B cell (primary cell): ENCODE measurements at regions not wholly inside any gene's neighbourhood (a gene's known extent, or its start where the extent isn't known, plus 50 kb on each side); places are given as distances from the start of the nearest gene placed in this dataset.

ENCODE experiments used
- ATAC-seq: fragments of 200-7000 bp; cut with Tn5 transposase; one replicate; pipeline ENCODE4 v1.10.0; 2021; ENCODE audit warnings: low read depth, mild to moderate bottlenecking, moderate number of reproducible peaks, moderate library complexity
- CTCF ChIA-PET: fragments of 350-600 bp; sonication (Branson Sonifier 250); formaldehyde crosslinking; loops from one replicate; lab custom pipeline; 2021; ENCODE audit warnings: antibody characterized with exemption, inconsistent platforms; lab: Charles Lee
- POLR2A ChIA-PET: fragments of 350-600 bp; sonication (Branson Sonifier 250); formaldehyde crosslinking; loops from one replicate; lab custom pipeline; 2021; ENCODE audit warnings: antibody characterized with exemption; lab: Charles Lee
- DNase-seq: peaks from one replicate; pipeline ENCODE4 v3.0.0; 2013
- H2AFZ ChIP-seq: 2 replicates; pipeline ENCODE4 v1.6.1; 2012; ENCODE audit warnings: mild to moderate bottlenecking, low read depth, low read length; ENCODE audit not compliant: insufficient read depth, poor library complexity, severe bottlenecking
- H3K27ac ChIP-seq, 2 donors: 1 replicate in 1 of 2; 2 replicates in 1 of 2; pipeline ENCODE4 v1.5.1; 2012 to 2013; ENCODE audit warnings: low read length in 2 of 2, mild to moderate bottlenecking in 2 of 2, moderate library complexity in 1 of 2
- H3K27me3 ChIP-seq, 4 experiments: fragments of 200-600 bp in 1 of 4; sonication (generic) in 1 of 4; replicated peaks in 1 of 4; 1 replicate in 2 of 4; 2 replicates in 2 of 4; pipeline versions ENCODE4 v1.6.1 to v1.7.0; 2013 to 2016; ENCODE audit warnings: low read length in 3 of 4, mild to moderate bottlenecking in 2 of 4, mixed read lengths in 1 of 4, moderate library complexity in 1 of 4; ENCODE audit not compliant: insufficient read depth in 4 of 4, control insufficient read depth in 3 of 4; ENCODE audit errors: control extremely low read depth in 1 of 4
- H3K36me3 ChIP-seq, 2 experiments: replicated peaks in 1 of 2; 1 replicate in 1 of 2; 2 replicates in 1 of 2; pipeline versions ENCODE4 v1.6.1 to v1.7.1; 2013; ENCODE audit warnings: low read length in 1 of 2; ENCODE audit not compliant: insufficient read depth in 2 of 2, control insufficient read depth in 1 of 2; ENCODE audit errors: control extremely low read depth in 1 of 2, extremely low read depth in 1 of 2
- H3K4me1 ChIP-seq, 2 donors: fragments of 200-600 bp in 1 of 2; sonication (generic) in 1 of 2; 1 replicate in 1 of 2; 2 replicates in 1 of 2; pipeline versions ENCODE4 v1.5.1 to v1.6.1; 2013 to 2017; ENCODE audit warnings: low read length in 2 of 2; ENCODE audit not compliant: control insufficient read depth in 2 of 2, insufficient read depth in 2 of 2
- H3K4me2 ChIP-seq: replicated peaks from 2 replicates; pipeline ENCODE3; 2012; ENCODE audit warnings: mild to moderate bottlenecking, low read depth, low read length; ENCODE audit not compliant: poor library complexity, severe bottlenecking
- H3K4me3 ChIP-seq, 5 experiments: fragments of 200-600 bp in 1 of 5; sonication (generic) in 1 of 5; 1 replicate in 3 of 5; 2 replicates in 2 of 5; pipeline versions ENCODE4 v1.5.1 to v1.7.0; 2011 to 2016; ENCODE audit warnings: low read length in 4 of 5, mild to moderate bottlenecking in 4 of 5, low read depth in 2 of 5, control low read depth in 1 of 5, moderate library complexity in 1 of 5; ENCODE audit not compliant: insufficient read depth in 1 of 5; ENCODE audit errors: control extremely low read depth in 1 of 5, extremely low read depth in 1 of 5
- H3K79me2 ChIP-seq: fragments of 200-600 bp; sonication (generic); one replicate; pipeline ENCODE4 v1.6.0; 2016; ENCODE audit warnings: low read length; ENCODE audit not compliant: control insufficient read depth, insufficient read depth
- H3K9ac ChIP-seq: fragments of 200-600 bp; sonication (generic); 2 replicates; pipeline ENCODE4 v1.6.1; 2017; ENCODE audit warnings: mild to moderate bottlenecking, low read length, moderate library complexity
- H3K9me3 ChIP-seq, 3 donors: one replicate each; pipeline versions ENCODE4 v1.6.1 to v1.7.1; 2013; ENCODE audit warnings: low read length in 2 of 3; ENCODE audit not compliant: control insufficient read depth in 2 of 3, insufficient read depth in 1 of 3; ENCODE audit errors: control extremely low read depth in 1 of 3
- H4K20me1 ChIP-seq: 2 replicates; pipeline ENCODE4 v1.6.0; 2012; ENCODE audit warnings: mild to moderate bottlenecking, low read length; ENCODE audit not compliant: insufficient read depth, control insufficient read depth, poor library complexity, severe bottlenecking
- H3K27ac Mint-ChIP-seq: one replicate; pipeline ENCODE4 v1.8.0; 2021; ENCODE audit warnings: mixed read lengths
- H3K27me3 Mint-ChIP-seq: one replicate; pipeline ENCODE4 v1.8.0; 2021; ENCODE audit warnings: mixed read lengths
- H3K4me1 Mint-ChIP-seq: one replicate; pipeline ENCODE4 v1.8.0; 2021; ENCODE audit warnings: mixed read lengths
- H3K4me3 Mint-ChIP-seq: one replicate; pipeline ENCODE4 v1.8.0; 2021; ENCODE audit warnings: mixed read lengths
- H3K9me3 Mint-ChIP-seq: one replicate; pipeline ENCODE4 v1.8.0; 2022; ENCODE audit warnings: mixed read lengths; ENCODE audit not compliant: insufficient read depth
- CTCF ChIP-seq: fragments of 200-600 bp; IDR thresholded peaks from one replicate; pipeline ENCODE4 v1.8.0; 2022; ENCODE audit warnings: antibody characterized with exemption, mild to moderate bottlenecking
- EZH2 ChIP-seq: IDR thresholded peaks from 2 replicates; pipeline ENCODE4 v1.6.1; 2012; ENCODE audit warnings: borderline replicate concordance, low read depth, mild to moderate bottlenecking, moderate library complexity, low read length; ENCODE audit not compliant: insufficient read depth, poor library complexity, severe bottlenecking
- WGBS: methylation state at CpG from one replicate; pipeline ENCODE4 v1.1.5; 2013; ENCODE audit warnings: missing lambda C conversion rate; ENCODE audit not compliant: insufficient coverage; 5-methylcytosine and 5-hydroxymethylcytosine counted together
- intact Hi-C: fragments of 100-400 bp; cut with micrococcal nuclease; formaldehyde crosslinking; loops from one replicate; pipeline ENCODE4 v1.10.0; 2022

GRCh38 chr6:80938131-80938530, 814.4 kb downstream of the TENT5A start:
- H3K27ac ChIP-seq, result no peak overlapping the region
- no peak overlapping the region for H2AFZ ChIP-seq
- no peak overlapping the region for H3K4me3 ChIP-seq
- DNase-seq, result no peak
- no peak for TF ChIP-seq EZH2
- no peak for TF ChIP-seq CTCF
- H3K27me3 ChIP-seq, result no peaks in the 10 kb centered on the region
- WGBS, result 31% methylated on average over 1 of the region's 1 CpG
- no peaks in the 10 kb centered on the region for H4K20me1 ChIP-seq
- ChIA-PET CTCF (no interaction called here), POLR2A (no interaction called here)
- no peak overlapping the region for H3K27ac Mint-ChIP-seq
- no peaks in the 10 kb centered on the region for H3K27me3 Mint-ChIP-seq
- no peaks in the 10 kb centered on the region for H3K4me1 Mint-ChIP-seq
- no peak overlapping the region for H3K4me3 Mint-ChIP-seq
- H3K4me1 ChIP-seq, result no peaks in the 10 kb centered on the region
- H3K9ac ChIP-seq, result no peak overlapping the region
- peaks cover 0 to 7% (median 0%) of the 10 kb centered on the region in 3 donors for H3K9me3 ChIP-seq
- no peaks in the 10 kb centered on the region for H3K36me3 ChIP-seq
- no peaks in the 10 kb centered on the region for H3K79me2 ChIP-seq
- peaks cover 5% of the 10 kb centered on the region for H3K9me3 Mint-ChIP-seq
- H3K4me2 ChIP-seq, result no peak overlapping the region
- ATAC-seq, result no peak
- intact Hi-C loops, result no loop called here

GRCh38 chr6:80932359-80932758, 820.1 kb downstream of the TENT5A start:
- TF ChIP-seq EZH2 (no peak), CTCF (no peak)
- Histone ChIP-seq H3K79me2 (no peaks in the 10 kb centered on the region), H3K27ac (no peak overlapping the region), H3K27me3 (no peaks in the 10 kb centered on the region), H3K4me2 (no peak overlapping the region), H2AFZ (no peak overlapping the region), H3K36me3 (no peaks in the 10 kb centered on the region), H3K4me3 (no peak overlapping the region), H3K4me1 (no peaks in the 10 kb centered on the region), H4K20me1 (no peaks in the 10 kb centered on the region), H3K9me3 (peaks cover 0 to 3% (median 0%) of the 10 kb centered on the region in 3 donors), H3K9ac (no peak overlapping the region)
- Mint-ChIP-seq H3K27me3 (no peaks in the 10 kb centered on the region), H3K9me3 (peaks cover 5% of the 10 kb centered on the region), H3K4me3 (no peak overlapping the region), H3K27ac (no peak overlapping the region), H3K4me1 (no peaks in the 10 kb centered on the region)
- intact Hi-C loops, result no loop called here
- DNase-seq, result no peak
- no peak for ATAC-seq
- CTCF ChIA-PET, result no interaction called here
- POLR2A ChIA-PET, result no interaction called here
